ENCODE measurements at regions not wholly inside any gene's neighbourhood (a gene's known extent, or its start where the extent isn't known, plus 50 kb on each side); places are given as distances from the start of the nearest gene placed in this dataset.

DNA sequence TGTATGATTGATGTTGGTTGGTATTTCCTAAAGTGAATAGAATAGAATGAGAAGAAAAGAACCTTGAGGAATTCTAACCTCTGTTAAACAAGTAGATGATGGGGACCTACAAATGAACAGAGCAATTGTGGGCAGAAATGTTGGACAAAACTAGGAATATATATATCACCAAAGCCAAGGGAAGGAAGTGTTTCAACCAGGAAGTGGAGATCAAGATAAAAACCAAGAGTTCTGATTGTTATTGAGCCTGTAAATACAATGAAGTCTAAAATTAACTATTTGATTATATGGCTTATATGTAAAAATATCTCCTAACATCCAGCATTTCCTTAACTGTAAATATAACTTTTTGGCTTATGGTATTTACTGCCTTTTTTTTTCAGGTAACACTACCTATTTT, 730.0 kb downstream of the SOCS6 start:
- no peak for TF ChIP-seq USF1 (IDR thresholded peaks at IDR 0.05)
- no peak for TF ChIP-seq FOXM1 (IDR thresholded peaks at IDR 0.05; ENCODE audit: borderline replicate concordance, low read depth)
- TF ChIP-seq MAX (IDR thresholded peaks at IDR 0.05) = no peak
- TF ChIP-seq TAF1 (IDR thresholded peaks at IDR 0.05; ENCODE audit: low read depth) = no peak

All from Ishikawa (cell line).